ENCODE measurements at regions not wholly inside any gene's neighbourhood (a gene's known extent, or its start where the extent isn't known, plus 50 kb on each side); places are given as distances from the start of the nearest gene placed in this dataset.
"Not testable (repeated sequence)": the region's sequence is repeated elsewhere in the genome, so short reads cannot be mapped to it uniquely, and the experiment has no call there.

DNA sequence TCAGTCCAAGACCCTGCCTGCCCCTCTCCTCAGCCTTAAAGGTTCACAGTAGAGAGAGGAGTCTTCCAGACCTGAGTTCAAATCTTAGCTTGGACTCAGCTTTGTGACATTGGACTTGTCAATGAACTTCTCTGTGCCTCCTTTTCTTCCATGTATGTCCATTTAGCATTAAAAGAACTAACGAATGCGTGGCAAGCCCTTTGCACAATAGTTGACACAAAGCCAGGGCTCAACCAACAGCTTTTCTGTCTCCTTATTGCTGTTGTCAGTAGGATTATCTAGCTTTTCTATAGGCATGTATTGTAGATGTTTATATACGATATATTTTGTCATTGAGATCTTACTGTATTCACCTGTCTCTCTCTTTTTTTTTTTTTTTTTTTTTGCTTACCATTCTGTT lies 450.8 kb downstream of the PTPRU start:
- Histone ChIP-seq H3K4me1 (peaks cover 26% of the 10 kb centered on the region; the same call in 1 of the 2 replicates), H3K27me3 (0 out of 2 replicates have a peak, but pooled peaks cover under 1% of the 10 kb centered on the region), H3K9me3 (replicated peaks) (no peaks in the 10 kb centered on the region), H3K4me3 (no peak overlapping the region), H3K36me3 (no peaks in the 10 kb centered on the region), H3K27ac (no peak overlapping the region)
- no peak for DNase-seq

DNA sequence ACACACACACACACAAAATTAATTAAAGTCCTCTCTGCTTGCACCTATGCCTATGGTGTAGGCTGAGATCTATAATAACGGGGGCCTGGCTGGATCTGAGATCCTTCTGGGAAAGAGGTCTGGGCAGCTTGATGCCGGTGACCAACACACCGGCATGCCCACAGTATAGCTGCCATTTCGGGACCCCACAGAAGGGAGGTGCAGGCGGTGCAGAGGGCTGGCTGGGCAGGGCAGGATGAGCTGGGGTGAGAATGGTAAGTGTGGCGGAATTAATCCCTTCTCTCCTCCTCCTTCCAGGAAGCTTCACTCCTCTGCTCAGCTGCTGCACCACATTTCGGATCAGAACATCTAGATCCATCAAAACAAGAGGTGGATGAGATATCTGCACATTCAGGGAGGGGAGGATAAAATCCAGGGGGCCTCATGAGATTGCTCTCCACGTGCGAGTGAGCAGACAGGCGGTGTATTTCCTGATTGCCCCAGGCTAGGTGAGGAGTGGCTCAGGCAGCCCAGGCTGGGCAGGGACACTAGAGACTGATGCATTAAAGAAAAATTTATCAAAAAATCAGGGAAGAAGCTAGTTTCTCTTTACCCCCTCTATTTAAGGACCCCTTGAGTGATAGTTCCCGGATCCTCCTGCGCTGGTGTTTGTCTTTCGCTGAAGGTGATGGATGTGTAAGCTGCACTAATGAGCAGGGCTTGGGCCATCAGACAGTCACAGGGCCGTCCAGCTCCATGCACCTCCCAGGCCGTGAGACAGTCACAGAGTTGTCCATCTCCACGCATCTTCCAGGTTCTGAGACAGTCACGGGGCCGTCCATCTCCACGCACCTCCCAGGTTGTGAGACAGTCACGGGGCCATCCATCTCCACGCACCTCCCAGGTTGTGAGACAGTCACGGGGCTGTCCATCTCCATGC lies 449.9 kb downstream of the PTPRU start:
- H3K4me3 ChIP-seq = no peak overlapping the region
- no peaks in the 10 kb centered on the region for H3K36me3 ChIP-seq
- H3K4me1 ChIP-seq = peaks cover 27% of the 10 kb centered on the region; the same call in 1 of the 2 replicates
- H3K9me3 ChIP-seq (replicated peaks) = no peaks in the 10 kb centered on the region
- H3K27me3 ChIP-seq = no peaks in the 10 kb centered on the region
- peak in 1 of 2 experiments; percentile 51 for DNase-seq
- no peak overlapping the region for H3K27ac ChIP-seq

DNA sequence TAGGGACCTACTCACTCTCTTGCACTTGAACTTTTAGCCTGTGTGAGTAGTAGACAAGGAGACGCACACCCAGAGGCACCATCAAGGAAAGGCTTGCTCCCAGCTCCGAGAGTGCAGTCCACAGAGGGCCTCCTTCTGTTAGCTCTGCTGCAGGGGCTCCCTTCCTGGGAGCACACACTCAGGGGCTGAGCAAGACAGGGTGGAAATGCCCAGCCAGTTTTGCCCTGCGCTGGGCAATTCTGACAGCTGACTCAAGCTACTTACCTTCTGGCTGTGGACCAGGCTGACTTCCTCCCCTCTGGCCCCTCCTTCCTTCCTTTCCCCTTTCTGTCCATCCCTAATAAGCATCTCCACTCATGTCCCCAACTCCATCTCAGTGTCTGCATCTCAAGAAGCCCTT lies 449.1 kb downstream of the PTPRU start:
- Histone ChIP-seq H3K36me3 (no peaks in the 10 kb centered on the region), H3K4me1 (peaks cover 27% of the 10 kb centered on the region; the same call in 1 of the 2 replicates), H3K9me3 (replicated peaks) (no peaks in the 10 kb centered on the region), H3K4me3 (no peak overlapping the region), H3K27me3 (no peaks in the 10 kb centered on the region), H3K27ac (no peak overlapping the region)
- DNase-seq = no peak

DNA sequence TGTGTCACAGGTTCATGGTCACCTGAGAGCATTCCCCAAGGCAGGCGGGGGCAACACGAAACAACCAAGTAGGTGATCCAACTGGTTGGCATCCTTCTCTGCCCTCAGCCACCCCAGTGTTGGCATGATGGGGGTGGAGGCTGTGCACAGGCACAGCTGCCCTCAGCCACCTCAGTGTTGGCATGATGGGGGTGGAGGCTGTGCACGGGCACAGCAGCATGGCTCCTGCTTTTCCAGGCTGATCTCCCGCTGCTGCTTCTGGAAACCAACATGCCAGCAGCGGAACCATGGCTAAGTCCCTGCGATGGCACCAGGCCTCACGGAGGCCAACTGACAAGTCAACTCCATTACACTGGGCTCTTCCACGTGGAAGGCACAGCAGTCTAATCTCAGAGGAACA lies 447.8 kb downstream of the PTPRU start:
- Histone ChIP-seq H3K4me3 (no peak overlapping the region), H3K27ac (no peak overlapping the region), H3K4me1 (peaks cover 27% of the 10 kb centered on the region; the same call in 1 of the 2 replicates), H3K27me3 (no peaks in the 10 kb centered on the region), H3K36me3 (no peaks in the 10 kb centered on the region), H3K9me3 (replicated peaks) (no peaks in the 10 kb centered on the region)
- no peak for DNase-seq

DNA sequence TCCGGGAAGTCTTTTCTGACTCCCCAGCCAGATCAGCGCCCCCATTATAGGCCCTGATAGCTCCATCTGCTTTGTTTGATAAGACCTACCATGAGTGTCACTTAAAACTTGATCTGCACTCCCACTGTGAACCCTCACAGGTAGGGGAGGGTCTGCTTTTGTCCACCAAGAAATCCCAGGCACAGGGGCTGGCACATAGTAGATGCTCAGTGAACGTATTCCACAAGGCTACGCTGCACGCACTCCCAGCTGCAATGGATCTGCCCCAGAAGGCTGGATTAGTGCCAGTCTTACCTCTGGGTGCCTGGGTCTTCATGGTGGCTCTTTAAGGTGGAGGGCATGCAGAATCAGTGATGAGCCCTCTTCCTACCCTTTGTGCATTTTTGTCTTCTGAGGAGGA lies 447.1 kb downstream of the PTPRU start:
- no peaks in the 10 kb centered on the region for H3K9me3 ChIP-seq (replicated peaks)
- H3K27ac ChIP-seq = no peak overlapping the region
- no peak overlapping the region for H3K4me3 ChIP-seq
- no peaks in the 10 kb centered on the region for H3K36me3 ChIP-seq
- no peaks in the 10 kb centered on the region for H3K27me3 ChIP-seq
- no peak for DNase-seq
- H3K4me1 ChIP-seq = peaks cover 21% of the 10 kb centered on the region; the same call in 1 of the 2 replicates

DNA sequence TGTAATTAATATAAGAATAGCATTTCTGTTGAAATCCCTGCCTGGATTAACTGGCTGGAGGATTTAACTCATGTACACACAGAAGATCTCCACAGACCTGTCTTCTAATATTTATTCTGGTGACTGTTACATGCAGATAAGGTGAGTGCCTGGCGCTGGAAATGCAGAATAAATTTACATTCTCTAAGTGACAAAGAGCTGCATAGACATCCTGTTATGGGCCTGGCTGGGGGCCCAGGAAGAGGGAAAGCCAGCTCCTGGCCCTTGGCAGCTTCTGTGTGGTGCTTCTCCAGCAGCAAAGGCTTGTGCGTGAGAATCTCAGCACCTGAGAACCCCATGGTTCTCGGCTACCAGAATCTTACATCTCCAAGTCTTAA lies 446.6 kb downstream of the PTPRU start:
- Histone ChIP-seq H3K4me1 (peaks cover 17% of the 10 kb centered on the region; the same call in 1 of the 2 replicates), H3K27ac (no peak overlapping the region), H3K36me3 (no peaks in the 10 kb centered on the region), H3K9me3 (replicated peaks) (no peaks in the 10 kb centered on the region), H3K4me3 (no peak overlapping the region), H3K27me3 (no peaks in the 10 kb centered on the region)
- DNase-seq = peak in 1 of 2 experiments; percentile 37

DNA sequence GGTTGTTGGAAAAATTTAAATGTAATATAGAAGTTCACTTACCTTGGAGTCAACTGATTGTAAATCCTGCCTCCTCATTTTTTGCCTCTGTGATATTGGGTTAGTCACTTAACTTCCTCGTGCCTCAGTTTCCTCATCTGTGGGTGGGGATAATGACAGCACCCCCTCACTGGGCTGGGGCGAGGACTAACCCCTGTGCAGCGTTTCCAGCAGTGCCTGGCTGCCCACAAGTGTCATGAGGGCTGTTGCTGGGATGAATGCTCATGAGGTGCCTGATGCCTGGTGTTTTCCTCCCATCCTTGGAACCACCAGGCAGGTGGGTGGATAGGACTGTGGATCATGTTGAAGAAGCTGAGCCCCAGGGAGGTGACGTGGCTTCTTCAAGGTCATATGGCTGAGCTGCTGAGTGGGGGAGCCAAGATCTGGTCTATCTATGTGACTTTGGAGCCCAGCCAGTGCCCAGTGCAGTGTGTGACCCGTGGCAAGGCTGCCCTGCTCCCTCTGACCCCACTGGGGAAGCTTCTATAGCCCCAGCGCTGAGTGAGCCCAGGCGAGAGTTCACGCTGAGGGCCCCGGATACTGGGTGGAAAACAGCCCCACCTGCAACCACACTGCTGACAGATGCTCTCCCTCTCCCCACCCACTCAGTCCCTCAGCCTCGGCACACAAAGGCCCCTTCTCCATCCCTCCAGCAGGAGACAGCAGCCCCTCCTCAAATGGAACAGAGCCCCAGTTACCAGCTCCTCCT lies 446.0 kb downstream of the PTPRU start:
- DNase-seq = peak in 1 of 2 experiments; percentile 41
- Histone ChIP-seq H3K27me3 (no peaks in the 10 kb centered on the region), H3K27ac (no peak overlapping the region), H3K9me3 (replicated peaks) (no peaks in the 10 kb centered on the region), H3K36me3 (no peaks in the 10 kb centered on the region), H3K4me1 (peaks cover 17% of the 10 kb centered on the region; the same call in 1 of the 2 replicates), H3K4me3 (no peak overlapping the region)

DNA sequence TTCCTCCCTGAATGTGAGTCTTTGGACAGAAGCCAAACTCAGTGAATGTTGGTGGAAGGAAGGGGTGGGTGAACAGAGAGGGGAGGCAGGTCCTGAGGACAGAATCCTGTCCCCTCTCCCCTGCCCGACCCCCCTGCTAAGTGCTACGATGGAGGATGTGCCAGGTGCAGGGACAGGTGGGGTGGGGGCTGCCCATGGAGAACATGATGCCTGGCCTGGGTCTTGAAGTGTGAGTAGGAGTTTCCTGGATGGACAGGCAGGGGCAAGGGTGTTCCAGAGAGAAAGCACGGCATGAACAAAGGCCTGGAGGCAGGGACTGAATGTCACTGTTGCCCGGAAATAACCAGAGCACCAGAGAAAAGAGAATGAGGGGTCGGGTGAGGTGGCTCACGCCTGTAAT lies 445.1 kb downstream of the PTPRU start:
- DNase-seq; H3K27ac ChIP-seq; H3K27me3 ChIP-seq; H3K4me3 ChIP-seq; H3K9me3 ChIP-seq (replicated peaks); H3K36me3 ChIP-seq: not testable (repeated sequence)
- peaks cover 19% of the 10 kb centered on the region for H3K4me1 ChIP-seq

DNA sequence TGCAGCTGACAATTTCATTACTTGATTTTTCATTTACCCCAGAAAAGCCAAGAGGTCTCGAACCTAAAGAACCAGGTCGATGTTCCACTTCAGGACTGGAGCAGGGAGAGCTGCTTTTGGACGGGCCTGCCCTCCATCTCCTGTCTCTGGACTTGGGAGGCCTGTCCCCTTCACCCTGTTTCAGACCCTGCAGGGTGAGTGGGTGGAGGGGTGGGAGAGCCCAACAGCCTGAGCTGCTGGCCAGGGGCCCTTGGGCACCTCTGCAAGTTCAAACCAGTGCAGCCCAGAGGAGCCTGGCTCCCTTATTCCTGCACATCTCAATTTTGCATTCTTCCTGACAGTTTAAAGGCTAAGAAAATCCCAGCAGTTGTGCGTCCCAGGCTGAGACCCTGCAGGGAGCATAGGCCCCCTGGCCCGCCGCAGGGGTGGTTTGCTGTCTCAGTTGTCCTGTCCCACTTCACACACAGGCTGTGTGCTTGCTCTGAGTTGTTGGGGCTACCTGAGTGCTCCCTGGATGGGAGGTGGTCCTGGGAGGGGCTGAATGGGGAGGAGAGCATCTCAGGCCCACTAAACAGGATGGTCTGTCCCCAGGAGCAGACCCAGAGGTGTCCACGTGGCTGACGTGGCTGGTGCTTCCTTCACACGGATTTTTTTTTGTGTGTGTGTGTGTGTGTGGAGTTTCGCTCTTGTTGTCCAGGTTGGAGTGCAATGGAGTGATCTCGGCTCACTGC lies 443.7 kb downstream of the PTPRU start:
- no peaks in the 10 kb centered on the region for H3K27me3 ChIP-seq
- no peaks in the 10 kb centered on the region for H3K9me3 ChIP-seq (replicated peaks)
- no peak overlapping the region for H3K4me3 ChIP-seq
- no peak for DNase-seq
- peaks cover 26% of the 10 kb centered on the region for H3K4me1 ChIP-seq
- no peak overlapping the region for H3K27ac ChIP-seq
- H3K36me3 ChIP-seq = no peaks in the 10 kb centered on the region

DNA sequence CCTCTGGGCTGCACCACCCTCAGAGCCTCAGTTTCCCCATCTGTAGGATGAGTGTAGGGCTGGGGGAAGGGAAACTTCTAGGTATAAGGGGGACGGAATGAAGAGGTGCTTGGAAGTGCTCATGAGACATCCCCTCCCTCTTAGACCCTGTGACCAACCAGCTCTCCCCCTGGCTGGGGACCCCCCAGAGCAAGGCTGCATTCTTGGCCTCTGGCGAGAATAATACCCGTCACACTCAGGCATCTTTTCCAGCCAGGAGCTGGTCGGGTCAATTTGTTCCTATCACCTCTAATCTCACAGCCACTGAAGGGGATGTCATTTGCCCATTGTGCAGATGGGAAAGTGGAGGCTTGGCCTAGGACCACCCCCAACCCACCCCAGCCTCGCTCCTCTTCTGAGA lies 443.0 kb downstream of the PTPRU start:
- DNase-seq = no peak
- H3K27ac ChIP-seq = no peak overlapping the region
- H3K4me3 ChIP-seq = no peak overlapping the region
- H3K27me3 ChIP-seq = no peaks in the 10 kb centered on the region
- peaks cover 31% of the 10 kb centered on the region for H3K4me1 ChIP-seq
- no peaks in the 10 kb centered on the region for H3K9me3 ChIP-seq (replicated peaks)
- H3K36me3 ChIP-seq = no peaks in the 10 kb centered on the region

DNA sequence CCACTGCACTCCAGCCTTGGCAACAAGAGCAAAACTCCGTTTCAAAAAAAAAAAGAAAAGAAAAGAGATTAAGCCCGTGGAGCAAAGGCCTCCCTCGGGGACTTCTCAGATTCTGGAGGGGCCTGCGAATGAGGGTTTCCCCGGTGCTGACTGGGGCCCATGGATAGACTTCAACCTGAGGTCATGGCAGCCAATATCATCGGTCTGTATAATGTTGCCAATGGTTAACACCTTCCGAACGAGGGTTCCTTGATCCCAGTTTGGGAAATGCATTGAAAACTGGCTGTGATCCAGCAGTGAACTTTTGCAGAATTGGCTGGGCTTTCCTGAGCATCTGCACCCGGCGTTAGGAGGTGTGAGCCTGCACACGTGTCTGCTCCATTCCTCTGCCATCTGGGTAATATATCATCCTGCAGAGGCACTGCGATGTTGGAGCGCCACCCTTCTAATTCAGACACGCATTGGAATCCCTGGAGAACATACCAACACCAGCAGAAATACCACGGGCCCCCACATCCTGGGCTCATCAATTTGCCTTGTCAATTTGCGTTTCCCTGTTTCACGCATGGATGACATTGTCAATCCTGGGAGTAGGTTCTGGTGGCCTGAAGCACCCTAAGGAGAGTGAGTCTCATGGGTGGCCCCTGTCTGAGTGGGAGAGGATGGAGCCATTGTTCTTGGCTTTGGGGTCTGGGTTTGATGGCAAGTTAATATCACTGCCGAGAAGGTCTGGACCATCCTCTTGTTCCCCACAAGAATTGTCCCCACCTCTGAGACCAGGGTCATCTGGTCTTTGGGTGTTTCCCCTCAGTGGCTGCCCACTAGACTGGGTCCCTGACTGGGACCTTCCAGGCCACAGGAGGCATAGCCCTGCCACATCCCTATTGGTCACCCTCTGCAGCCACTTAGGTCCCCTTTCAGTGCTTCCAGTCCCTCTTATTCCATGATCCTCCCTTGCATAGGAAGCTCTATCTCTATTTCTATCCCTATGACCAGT lies 441.0 kb downstream of the PTPRU start:
- no peaks in the 10 kb centered on the region for H3K9me3 ChIP-seq (replicated peaks)
- no peak overlapping the region for H3K4me3 ChIP-seq
- H3K27me3 ChIP-seq = no peaks in the 10 kb centered on the region
- no peak for DNase-seq
- peaks cover 32% of the 10 kb centered on the region for H3K4me1 ChIP-seq
- H3K36me3 ChIP-seq = no peaks in the 10 kb centered on the region
- no peak overlapping the region for H3K27ac ChIP-seq

DNA sequence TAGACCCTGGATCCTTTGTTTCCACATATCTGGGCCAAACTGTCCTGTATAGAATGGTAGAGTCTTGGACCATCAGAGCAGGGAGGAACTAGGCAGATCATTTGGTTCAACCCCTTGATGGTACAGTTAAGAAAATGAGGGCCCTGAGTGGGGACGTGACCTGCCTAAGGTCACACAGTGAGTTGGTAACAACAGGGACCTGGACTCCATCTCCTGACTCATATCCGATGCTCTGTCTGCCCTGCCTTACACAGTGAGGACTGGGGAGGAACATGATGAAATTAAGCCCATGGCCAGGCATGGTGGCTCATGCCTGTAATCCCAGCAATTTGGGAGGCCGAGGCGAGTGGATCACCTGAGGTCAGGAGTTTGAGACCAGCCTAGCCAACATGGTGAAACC lies 440.2 kb downstream of the PTPRU start:
- Histone ChIP-seq H3K36me3 (no peaks in the 10 kb centered on the region), H3K4me3 (no peak overlapping the region), H3K4me1 (peaks cover 29% of the 10 kb centered on the region), H3K9me3 (replicated peaks) (no peaks in the 10 kb centered on the region), H3K27ac (peak overlapping the region; percentile 96), H3K27me3 (no peaks in the 10 kb centered on the region)
- no peak for DNase-seq

DNA sequence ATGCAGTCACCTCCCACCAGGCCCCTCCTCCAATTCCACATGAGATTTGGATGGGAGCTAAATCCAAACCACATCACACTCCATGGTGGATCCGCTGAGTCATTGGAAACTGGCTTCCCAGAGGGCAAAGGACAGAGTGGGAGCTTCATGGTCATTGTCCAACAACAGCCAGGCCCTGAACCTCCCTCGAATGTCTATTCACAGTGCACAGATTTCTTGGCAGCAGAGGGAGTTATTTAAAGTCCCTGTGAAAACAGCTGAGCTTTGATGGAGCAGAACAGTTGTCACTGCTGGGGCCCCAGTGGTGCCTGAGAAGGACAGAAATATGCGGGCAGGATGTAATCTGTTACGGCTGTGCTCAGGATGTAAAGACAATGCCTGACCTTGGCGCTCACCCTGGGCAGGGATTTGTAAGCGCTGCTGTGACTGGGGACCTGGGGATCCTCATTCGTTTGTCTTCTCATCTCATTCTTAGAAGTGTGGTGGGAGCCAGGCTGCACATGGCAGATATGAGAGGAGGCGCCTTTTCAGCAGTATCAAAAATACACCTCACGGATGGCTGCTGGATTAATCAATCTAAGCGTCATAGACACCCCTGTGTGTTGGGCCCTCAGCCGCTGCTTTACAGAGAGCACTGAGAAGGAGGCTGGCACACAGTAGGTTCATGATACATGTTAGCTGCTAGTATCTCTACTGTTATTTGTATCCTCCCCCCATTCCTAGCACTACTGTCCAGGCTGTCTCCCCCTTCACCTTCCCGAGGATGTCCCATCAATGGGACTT lies 439.4 kb downstream of the PTPRU start:
- H3K36me3 ChIP-seq = no peaks in the 10 kb centered on the region
- H3K27ac ChIP-seq = peak overlapping the region; percentile 96
- DNase-seq = peak; percentile 97 to 100
- H3K4me3 ChIP-seq = no peak overlapping the region
- H3K27me3 ChIP-seq = no peaks in the 10 kb centered on the region
- H3K4me1 ChIP-seq = peaks cover 29% of the 10 kb centered on the region
- H3K9me3 ChIP-seq (replicated peaks) = no peaks in the 10 kb centered on the region
